ENCODE measurements at regions not wholly inside any gene's neighbourhood (a gene's known extent, or its start where the extent isn't known, plus 50 kb on each side); places are given as distances from the start of the nearest gene placed in this dataset.
A peak's percentile ranks its signal among the peaks of the same experiment; 100 is the strongest.
"Not testable (repeated sequence)": the region's sequence is repeated elsewhere in the genome, so short reads cannot be mapped to it uniquely, and the experiment has no call there.

- DNase-seq (ENCODE audit: low spot score), result no peak
Measured at GRCh38 chr11:109934151-109934550, 159.0 kb upstream of the ZC3H12C start.

- DNase-seq (ENCODE audit: low spot score), result no peak
Measured at GRCh38 chr11:109936661-109937180, 156.5 kb upstream of the ZC3H12C start.

- no peak for DNase-seq (ENCODE audit: low spot score)
Measured at GRCh38 chr11:109937968-109938367, 155.2 kb upstream of the ZC3H12C start.

DNA sequence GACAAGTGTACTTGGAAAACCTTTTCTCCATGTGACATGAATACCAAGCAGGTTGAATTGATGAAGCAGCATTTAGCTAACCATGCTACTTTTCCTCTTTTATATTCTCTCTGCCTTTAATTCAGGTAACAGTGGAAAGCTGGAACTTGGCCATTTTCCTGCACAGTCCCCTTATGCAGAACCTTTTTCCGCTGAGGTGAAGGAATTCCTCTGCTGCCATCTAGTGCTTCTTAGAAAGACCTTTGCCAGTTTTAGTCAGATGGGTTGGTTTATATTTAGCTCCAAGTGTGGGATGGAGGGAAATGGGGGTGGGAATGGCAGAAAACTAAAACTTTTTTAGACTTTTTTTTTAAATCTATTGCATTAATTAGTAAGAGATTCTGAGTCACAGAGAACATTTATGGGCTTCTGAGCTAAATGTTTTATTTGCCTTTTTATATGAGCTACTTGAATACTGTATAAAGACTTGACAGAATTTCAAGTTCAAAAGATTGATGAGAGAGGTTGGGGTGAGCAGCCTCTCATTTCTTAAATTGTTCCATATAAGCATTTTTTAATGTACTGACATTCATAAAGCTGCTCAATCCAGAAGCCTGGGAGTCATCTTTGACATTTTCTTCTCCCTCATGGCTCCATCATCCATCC is 153.9 kb upstream of the ZC3H12C start:
- DNase-seq (ENCODE audit: low spot score), result peak; percentile 80

GRCh38 chr11:109940816-109941215 is 152.4 kb upstream of the ZC3H12C start:
- no peak for DNase-seq (ENCODE audit: low spot score)

DNA sequence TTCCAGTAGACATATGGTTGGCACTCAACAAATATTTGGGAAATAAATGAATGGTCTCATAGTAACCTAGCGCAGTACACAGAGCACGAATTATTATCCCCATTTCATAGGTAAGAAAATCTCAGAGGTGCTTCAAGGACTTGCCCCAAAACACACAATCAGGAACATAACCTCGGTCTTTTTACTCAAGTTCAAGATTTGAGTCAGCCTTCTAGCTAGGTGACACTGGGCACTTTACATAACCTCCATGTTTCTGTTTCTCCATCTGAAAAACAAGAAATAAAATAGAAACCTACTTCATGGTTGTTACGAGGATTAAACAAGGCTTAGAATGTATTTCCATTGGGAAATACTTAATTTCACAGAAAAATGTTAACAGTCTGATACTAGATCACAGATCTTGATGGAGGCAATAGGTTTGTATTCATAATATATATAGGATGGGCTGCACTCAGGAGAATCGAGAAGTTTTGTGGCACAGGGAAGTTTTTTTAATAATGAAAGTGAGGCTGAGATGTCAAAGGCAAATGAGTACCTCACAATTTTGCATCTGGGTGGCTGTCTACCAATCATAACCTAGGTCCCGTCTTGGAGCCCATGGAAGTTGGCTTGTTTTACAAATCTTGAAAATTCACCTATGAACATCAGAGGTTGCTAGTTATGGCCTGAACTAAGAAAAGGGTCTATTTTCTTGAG is 147.4 kb upstream of the ZC3H12C start:
- no peak for DNase-seq (ENCODE audit: low spot score)

DNA sequence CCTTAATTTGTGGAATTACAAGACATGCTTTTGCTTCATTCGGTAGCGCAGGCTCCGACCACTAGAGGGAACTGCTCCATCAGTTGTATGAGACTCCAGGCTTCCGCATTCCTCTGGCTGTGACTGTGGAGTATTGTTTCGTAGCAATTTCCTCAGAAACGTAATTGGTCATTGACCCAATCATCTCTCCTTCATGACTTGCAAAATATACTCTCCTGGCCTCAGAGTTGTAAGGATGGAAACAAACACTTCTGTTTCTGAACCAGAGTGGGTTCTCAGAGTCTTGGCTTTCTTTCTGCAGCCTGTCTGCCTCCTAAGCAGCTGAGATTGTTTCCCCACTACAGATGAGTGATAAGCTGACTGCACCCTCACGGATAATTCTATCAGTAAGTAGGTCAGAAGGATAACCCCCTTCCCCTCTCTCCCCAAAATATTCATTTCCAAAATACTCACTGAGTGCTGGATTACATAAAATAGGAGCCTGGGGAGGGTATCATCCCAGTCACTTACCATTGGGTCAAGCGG is 146.8 kb upstream of the ZC3H12C start:
- peak; percentile 90 for DNase-seq (ENCODE audit: low spot score)

DNA sequence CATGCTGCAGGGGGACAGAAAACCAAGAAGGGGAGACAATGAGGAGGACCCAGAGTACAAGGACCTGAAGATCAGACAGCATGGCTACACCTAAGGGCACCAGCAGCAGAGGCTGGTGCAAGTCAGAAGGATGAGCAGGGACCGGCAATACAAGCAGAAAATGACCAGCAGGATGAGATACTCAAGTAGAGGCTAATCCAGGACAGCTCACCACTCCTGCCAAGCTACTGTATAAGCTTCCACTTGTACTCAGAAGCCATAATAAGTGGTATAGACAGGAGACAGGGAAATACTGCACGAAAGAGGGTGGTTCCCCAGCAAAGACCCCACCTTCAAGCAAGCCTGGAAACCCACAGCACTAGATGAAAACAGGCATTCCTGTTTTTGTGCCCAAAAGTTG is 138.7 kb upstream of the ZC3H12C start:
- DNase-seq (ENCODE audit: low spot score), result no peak

DNA sequence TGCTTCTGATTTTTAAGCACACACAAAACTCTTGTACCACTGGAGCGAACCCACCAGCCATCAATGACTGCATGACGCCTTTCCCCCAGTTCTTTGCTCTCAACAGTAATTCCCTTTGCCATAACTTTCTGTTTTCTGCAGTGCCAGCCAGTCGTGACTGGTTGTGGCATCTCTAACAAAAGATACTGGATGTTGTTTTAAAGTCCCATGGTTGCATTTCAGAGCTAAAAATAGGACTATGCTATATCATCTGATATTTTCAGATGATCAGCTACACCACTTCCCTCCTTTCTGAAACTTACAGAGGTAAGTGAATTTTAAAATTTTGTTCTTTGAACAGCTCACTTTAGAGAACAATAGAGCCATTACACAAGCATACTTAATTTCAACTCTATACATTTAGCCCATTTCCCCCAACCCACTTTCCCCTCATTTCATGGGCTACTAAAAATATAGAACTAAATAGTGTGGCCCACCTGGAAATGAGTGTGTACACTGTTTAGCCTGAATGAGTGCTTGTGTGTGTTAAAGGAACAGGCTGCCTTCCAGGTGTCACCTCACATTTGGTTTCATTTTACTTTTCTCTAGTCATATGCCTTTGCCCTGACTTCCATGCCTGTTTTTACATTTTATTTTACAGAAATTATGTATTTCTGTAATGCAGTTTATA is 136.9 kb upstream of the ZC3H12C start:
- DNase-seq (ENCODE audit: low spot score), result no peak

DNA sequence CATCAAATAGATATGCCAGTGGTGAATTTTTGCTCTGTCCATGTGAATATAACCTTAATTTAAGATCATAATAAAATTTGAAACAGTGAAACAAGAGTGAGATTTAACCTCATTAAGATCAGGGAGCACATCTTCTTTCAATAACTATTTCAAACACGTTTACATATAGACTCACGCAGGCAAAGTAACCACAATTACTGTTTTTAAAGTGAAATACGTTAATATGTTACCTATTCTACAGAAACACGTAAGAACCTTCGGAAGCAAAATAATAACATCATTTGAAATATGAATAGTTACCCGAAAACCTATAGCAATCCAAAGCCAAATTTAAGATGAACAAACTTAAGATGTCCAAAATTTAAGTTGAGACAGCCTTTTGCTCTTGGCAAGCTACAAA is 136.2 kb upstream of the ZC3H12C start:
- no peak for DNase-seq (ENCODE audit: low spot score)

DNA sequence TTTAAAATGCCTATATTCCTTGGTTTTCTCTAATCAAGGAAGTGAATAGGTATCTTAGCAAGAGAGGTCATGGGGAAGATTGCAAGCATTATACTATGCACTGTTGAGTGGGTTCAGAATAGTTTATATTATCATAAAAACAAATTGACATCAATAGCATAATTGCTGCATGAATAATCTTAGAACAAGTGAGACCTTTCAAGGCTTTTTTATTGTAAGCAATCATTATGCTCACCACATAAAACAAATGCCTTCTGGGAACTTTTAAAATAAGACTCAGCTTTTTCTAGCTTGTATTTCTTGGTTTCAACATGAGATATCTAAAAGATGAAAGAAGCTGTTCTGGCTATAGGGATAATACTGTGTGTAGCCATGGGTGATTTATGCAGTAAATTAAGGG is 135.6 kb upstream of the ZC3H12C start:
- no peak for DNase-seq (ENCODE audit: low spot score)

DNA sequence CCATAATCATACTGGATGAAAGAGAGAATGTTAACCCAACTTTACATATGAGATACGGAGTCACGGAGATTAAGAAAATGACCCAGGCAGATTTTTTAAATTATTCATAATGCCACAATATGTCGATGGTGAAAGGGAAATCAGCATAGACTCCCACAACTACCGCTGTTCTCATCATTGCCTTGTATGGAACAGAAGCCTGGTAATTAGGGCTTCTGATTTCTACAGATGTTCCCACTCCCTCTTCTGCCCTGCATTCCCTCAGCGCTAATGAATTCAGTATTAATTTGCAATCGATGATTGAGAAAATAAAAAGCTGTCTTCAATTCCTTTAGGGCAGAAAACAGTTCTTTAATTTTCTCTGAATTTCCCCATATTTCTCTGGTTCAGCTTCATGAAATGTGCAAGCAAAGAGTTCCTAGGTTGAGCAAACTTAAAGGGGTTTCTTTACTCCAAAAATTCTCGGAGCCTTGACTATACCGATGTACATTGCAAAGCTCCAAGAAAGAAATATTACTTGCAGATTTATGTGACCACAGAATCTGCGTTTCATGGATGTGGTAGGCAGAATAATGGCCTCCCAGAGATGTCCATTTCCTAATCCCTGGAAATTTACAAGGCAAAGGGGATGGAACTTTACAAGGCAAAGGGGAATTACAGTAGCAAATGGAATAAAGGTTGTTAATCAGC is 134.9 kb upstream of the ZC3H12C start:
- no peak for DNase-seq (ENCODE audit: low spot score)

DNA sequence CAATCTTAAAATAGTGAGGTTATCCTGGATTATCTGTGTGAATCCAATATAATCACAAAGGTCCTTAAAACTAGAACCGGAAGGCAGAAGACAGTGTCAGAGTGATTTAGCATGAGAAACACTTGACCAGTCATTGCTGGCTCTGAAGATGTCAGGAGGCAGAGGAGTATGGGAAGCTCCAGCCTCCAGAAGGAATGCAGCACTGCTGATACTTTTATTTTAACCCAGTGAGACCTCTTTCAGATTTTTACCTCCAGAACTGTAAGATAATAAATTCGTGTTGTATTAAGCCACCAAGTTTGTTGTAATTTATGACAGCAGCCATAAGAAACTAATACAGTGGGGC is 134.4 kb upstream of the ZC3H12C start:
- DNase-seq (ENCODE audit: low spot score), result no peak

GRCh38 chr11:109960831-109961230 is 132.4 kb upstream of the ZC3H12C start:
- DNase-seq (ENCODE audit: low spot score), result no peak

GRCh38 chr11:109961261-109961660 is 131.9 kb upstream of the ZC3H12C start:
- DNase-seq (ENCODE audit: low spot score), result no peak

DNA sequence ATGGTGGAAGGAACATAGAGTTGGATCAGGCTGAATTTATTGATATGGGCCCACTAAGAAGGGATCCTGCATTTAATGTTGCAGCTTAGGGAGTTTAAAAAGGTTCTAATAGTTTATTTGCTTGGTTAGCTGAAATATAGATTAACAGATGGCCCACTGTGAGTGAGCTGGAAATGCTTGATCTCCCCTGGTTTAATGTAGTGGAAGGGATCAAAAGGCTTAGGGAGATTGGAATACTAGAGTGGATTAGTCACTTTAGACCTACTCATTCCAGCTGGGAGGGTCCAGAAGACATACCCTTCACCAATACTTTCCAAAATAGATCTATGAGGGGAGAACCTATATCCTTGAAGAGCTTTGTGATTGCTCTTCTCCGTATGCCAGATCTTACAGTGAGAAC is 130.1 kb upstream of the ZC3H12C start:
- DNase-seq (ENCODE audit: low spot score), result no peak

DNA sequence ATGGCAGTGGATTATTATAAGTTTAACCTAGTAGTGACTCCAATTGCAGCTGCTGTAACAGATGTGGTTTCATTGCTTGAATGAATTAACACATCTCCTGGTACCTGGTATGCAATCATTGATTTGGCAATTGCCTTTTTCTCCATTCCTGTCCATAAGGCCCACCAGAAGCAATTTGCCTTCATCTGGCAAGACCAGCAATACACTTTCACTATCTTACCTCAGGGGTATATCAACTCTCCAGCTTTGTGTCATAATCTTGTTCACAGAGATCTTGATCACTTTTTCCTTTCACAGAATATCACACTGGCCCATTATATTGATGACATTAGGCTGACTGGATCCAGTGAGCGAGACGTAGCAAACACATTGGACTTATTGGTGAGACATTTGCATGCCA is 128.7 kb upstream of the ZC3H12C start:
- DNase-seq (ENCODE audit: low spot score), result no peak

DNA sequence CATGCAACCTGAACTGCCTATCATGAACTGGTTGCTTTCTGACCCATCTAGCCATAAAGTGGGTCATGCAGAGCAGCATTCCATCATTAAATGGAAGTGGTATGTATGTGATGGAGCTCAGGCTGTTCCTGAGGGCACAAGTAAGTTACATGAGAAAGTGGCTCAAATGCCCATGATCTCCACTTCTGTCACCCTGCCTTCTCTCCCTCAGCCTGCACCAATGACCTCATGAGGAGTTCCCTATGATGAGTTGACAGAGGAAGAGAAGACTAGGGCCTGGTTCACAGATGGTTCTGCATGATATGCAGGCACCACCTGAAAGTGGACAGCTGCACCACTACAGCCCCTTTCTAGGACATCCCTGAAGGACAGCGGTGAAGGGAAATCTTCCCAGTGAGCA is 127.7 kb upstream of the ZC3H12C start:
- DNase-seq (ENCODE audit: low spot score), result not testable (repeated sequence)

DNA sequence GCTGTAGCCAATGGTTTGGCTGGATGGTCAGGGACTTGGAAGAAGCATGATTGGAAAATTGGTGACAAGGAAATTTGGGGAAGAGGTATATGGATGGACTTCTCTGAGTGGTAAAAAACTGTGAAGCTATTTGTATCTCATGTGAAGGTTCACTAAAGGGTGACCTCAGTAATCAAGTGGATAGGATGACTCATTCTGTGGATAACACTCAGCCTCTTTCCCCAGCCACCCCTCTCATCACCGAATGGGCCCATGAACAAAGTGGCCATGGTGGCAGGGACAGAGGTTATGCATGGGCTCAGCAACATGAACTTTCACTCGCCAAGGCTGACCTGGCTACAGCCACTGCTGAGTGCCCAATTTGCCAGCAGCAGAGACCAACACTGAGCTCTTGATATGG is 127.3 kb upstream of the ZC3H12C start:
- DNase-seq (ENCODE audit: low spot score), result not testable (repeated sequence)

DNA sequence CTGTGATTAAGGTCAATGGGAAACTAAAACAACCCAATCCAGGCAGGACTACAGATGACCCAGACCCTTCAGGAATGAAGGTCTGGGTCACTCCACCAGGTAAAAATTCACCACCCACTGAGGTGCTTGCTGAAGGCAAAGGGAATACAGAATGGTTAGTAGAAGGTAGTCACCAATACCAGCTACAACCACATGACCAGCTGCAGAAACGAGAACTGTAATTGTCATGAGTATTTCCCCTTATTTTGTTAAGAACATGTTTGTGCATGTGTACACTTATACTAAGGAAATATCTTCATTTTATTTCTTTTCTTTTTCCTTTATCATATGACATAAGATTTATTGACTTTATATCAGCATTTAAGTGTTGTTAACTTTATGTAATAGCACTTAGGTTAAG is 126.1 kb upstream of the ZC3H12C start:
- DNase-seq (ENCODE audit: low spot score), result not testable (repeated sequence)

DNA sequence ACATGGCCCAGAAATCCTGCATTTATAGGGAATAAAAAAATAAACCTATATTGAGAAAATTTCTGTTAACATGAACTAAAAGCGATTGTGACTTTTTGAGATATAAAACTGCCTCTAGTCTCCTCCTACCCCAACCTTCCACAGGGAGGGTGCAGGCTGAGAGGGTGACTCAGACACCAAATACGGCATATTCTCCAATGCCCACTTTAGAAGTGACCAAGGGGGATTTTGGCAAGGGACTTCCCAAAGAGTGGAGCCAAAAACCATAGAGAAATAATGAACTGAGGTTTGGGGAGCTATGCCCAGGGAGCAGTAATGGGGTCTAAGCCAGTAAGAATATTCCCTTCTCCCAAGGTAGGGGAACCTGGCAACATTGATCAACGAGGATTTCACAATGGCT is 124.9 kb upstream of the ZC3H12C start:
- no peak for DNase-seq (ENCODE audit: low spot score)

DNA sequence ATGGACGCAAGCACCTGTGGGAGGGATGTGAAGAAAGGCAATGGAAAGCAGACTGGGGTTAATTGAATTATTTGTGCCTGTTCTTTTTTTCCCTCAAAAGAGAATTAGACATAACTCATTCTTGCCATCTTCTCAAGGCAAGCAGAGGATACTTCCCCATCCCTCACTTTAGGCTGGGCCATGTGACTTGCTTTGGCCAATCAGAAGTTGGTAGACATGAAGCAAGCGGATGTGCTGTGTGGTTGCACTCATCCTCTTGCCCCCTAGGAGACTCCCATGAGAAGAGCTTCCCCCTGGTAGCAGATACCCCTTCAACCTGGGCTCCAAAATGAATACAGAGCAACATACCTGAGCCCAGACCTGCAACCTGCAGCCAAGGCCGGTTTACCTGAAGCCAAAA is 124.4 kb upstream of the ZC3H12C start:
- no peak for DNase-seq (ENCODE audit: low spot score)

Data from HT-29 (cell line).